GM12891 (cell line): ENCODE measurements at regions not wholly inside any gene's neighbourhood (a gene's known extent, or its start where the extent isn't known, plus 50 kb on each side); places are given as distances from the start of the nearest gene placed in this dataset.

Experiments
- PAX5 ChIP-seq: IDR thresholded peaks from 2 replicates; pipeline ENCODE4 v1.6.1; 2011; ENCODE audit warnings: low read length, moderate library complexity, mild to moderate bottlenecking; ENCODE audit not compliant: insufficient read depth, severe bottlenecking
- POLR2A ChIP-seq: IDR thresholded peaks from 2 replicates; pipeline ENCODE4 v1.6.1; 2011; ENCODE audit warnings: low read depth, low read length, control low read depth

DNA sequence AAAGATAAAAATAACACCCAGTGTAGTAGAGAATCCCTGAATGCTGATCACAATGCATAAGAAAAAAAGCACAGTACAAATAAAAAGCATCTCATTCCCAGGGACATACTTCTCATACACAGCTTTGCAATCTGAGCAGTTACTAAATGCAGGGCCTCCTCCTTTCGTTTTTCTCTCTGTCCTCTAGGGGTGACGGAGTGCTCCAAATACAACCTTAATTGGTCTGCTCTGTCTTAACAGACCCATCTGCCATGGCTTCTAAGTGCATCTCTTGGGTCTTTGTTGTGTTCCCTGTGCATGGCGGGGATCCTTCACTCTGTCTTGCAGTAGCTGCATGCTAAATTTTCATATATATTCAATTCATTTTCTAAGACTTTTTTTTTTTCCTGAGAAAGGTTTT is 1114.2 kb upstream of the RAG2 start:
- TF ChIP-seq POLR2A = no peak
- no peak for TF ChIP-seq PAX5
